ENCODE measurements at regions not wholly inside any gene's neighbourhood (a gene's known extent, or its start where the extent isn't known, plus 50 kb on each side); places are given as distances from the start of the nearest gene placed in this dataset.
"Not testable (repeated sequence)": the region's sequence is repeated elsewhere in the genome, so short reads cannot be mapped to it uniquely, and the experiment has no call there.

DNA sequence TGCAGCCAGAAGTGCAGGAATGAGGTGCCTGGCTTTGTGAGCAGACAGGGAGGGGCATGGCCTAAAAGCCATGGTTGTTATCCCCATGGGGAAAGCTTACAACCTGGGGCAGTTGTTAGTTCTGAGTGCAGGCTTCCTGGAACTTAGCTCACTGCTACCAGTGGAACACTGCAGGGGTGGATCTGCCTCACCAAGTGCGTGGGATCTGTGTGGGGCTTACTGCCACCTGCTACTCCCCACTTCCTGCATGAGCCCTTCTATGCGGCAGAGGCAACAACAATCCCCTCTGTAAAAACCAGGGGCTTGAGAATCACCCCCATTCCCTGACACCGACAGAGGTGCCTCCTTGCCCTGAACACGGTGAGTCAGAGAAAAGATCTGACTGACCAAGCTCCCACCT lies 174.6 kb downstream of the SPIN4 start:
- not testable (repeated sequence) for TF ChIP-seq EZH2 (IDR thresholded peaks at IDR 0.05; ENCODE audit: borderline replicate concordance, low read depth, low read length, severe bottlenecking); CTCF (IDR thresholded peaks at IDR 0.05; ENCODE audit: borderline replicate concordance, extremely low read depth, low read length, poor library complexity, severe bottlenecking)

Data from DND-41 (cell line).